Liver (tissue), 3 donors: ENCODE measurements at regions not wholly inside any gene's neighbourhood (a gene's known extent, or its start where the extent isn't known, plus 50 kb on each side); places are given as distances from the start of the nearest gene placed in this dataset.

Experiments used
- EGR1 ChIP-seq, 2 donors: IDR thresholded peaks; 2 replicates each; pipeline ENCODE4 v1.6.1; 2016 to 2018; ENCODE audit warnings: antibody characterized with exemption in 2 of 2, low read depth in 2 of 2
- FOXA1 ChIP-seq: IDR thresholded peaks from 2 replicates; pipeline ENCODE4 v1.6.1; 2016; ENCODE audit warnings: antibody characterized with exemption
- FOXA2 ChIP-seq: IDR thresholded peaks from 2 replicates; pipeline ENCODE4 v1.6.1; 2016; ENCODE audit warnings: antibody characterized with exemption
- GABPA ChIP-seq, 2 donors: IDR thresholded peaks in 1 of 2; conservative IDR thresholded peaks in 1 of 2; 2 replicates each; pipeline ENCODE4 v1.6.1; 2016; ENCODE audit warnings: antibody characterized with exemption in 2 of 2, mild to moderate bottlenecking in 1 of 2, moderate library complexity in 1 of 2
- NR2F2 ChIP-seq: IDR thresholded peaks from 2 replicates; pipeline ENCODE4 v1.6.1; 2016; ENCODE audit warnings: antibody characterized with exemption
- RAD21 ChIP-seq, 2 donors: IDR thresholded peaks; 2 replicates each; pipeline ENCODE4 v1.6.1; 2016; ENCODE audit warnings: antibody characterized with exemption in 2 of 2, mild to moderate bottlenecking in 2 of 2
- RXRA ChIP-seq, 2 donors: IDR thresholded peaks; 2 replicates each; pipeline ENCODE4 v1.6.1; 2017 to 2018; ENCODE audit warnings: antibody characterized with exemption in 2 of 2, mild to moderate bottlenecking in 1 of 2
- SP1 ChIP-seq: IDR thresholded peaks from 2 replicates; pipeline ENCODE4 v1.6.1; 2018; ENCODE audit warnings: antibody characterized with exemption, mild to moderate bottlenecking
- TAF1 ChIP-seq: conservative IDR thresholded peaks from 2 replicates; pipeline ENCODE4 v1.6.1; 2016; ENCODE audit warnings: antibody characterized with exemption, mild to moderate bottlenecking
- YY1 ChIP-seq: IDR thresholded peaks from 2 replicates; pipeline ENCODE4 v1.6.1; 2016; ENCODE audit warnings: antibody characterized with exemption, mild to moderate bottlenecking
- TF ChIP-seq, protein P1 (sequence below): fragments of 150-350 bp; IDR thresholded peaks from 2 replicates; pipeline ENCODE4 v1.5.1; 2017; ENCODE audit warnings: improper control_type of control experiment, low read depth, low read length; ENCODE audit not compliant: missing input control
- TF ChIP-seq, protein P2 (sequence below): IDR thresholded peaks from 2 replicates; pipeline ENCODE4 v1.6.1; 2016; ENCODE audit warnings: antibody characterized with exemption
- TF ChIP-seq, protein P3 (sequence below): IDR thresholded peaks from 2 replicates; pipeline ENCODE4 v1.6.1; 2016; ENCODE audit warnings: antibody characterized with exemption
- TF ChIP-seq, protein P4 (sequence below): IDR thresholded peaks from 2 replicates; pipeline ENCODE4 v1.6.1; 2016; ENCODE audit warnings: antibody characterized with exemption, mild to moderate bottlenecking
- donor health status: healthy.
- donor health status: healthy.

DNA sequence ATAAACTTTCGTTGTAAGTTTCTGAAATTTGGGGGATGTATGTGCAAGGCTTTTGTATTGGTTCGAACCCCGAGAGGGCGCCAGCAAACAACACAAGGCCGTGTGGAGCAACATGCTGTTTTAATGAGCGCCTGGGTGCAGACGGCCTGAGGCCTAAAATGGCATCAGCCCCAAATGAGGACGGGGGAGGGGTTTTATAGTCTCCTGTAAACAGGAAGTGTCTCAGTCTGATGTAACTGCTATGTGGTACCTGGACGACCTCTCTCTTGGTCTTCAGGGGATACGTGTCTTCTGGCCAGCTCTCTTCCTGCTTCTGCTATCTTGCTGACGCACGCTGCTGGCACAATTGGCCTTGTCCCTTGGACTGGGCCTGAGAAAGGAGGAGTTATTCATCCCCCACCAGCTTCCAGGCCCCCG lies 1348.0 kb downstream of the ADGRL3 start:
- no peak for TF ChIP-seq GABPA (IDR thresholded peaks at IDR 0.05 in 1 of 2, conservative IDR thresholded peaks at IDR 0.05 in 1 of 2)
- TF ChIP-seq, protein P1, sequence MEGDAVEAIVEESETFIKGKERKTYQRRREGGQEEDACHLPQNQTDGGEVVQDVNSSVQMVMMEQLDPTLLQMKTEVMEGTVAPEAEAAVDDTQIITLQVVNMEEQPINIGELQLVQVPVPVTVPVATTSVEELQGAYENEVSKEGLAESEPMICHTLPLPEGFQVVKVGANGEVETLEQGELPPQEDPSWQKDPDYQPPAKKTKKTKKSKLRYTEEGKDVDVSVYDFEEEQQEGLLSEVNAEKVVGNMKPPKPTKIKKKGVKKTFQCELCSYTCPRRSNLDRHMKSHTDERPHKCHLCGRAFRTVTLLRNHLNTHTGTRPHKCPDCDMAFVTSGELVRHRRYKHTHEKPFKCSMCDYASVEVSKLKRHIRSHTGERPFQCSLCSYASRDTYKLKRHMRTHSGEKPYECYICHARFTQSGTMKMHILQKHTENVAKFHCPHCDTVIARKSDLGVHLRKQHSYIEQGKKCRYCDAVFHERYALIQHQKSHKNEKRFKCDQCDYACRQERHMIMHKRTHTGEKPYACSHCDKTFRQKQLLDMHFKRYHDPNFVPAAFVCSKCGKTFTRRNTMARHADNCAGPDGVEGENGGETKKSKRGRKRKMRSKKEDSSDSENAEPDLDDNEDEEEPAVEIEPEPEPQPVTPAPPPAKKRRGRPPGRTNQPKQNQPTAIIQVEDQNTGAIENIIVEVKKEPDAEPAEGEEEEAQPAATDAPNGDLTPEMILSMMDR: no peak
- TF ChIP-seq, protein P2, sequence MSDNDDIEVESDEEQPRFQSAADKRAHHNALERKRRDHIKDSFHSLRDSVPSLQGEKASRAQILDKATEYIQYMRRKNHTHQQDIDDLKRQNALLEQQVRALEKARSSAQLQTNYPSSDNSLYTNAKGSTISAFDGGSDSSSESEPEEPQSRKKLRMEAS: no peak
- TF ChIP-seq SP1: no peak
- no peak for TF ChIP-seq YY1
- no peak for TF ChIP-seq FOXA2
- TF ChIP-seq EGR1 (IDR thresholded peaks at IDR 0.05; ENCODE audit: low read depth in 2 of 2): no peak
- no peak for TF ChIP-seq FOXA1
- TF ChIP-seq RAD21 (IDR thresholded peaks at IDR 0.05): no peak
- no peak for TF ChIP-seq NR2F2
- no peak for TF ChIP-seq RXRA (IDR thresholded peaks at IDR 0.05)
- TF ChIP-seq, protein P3, sequence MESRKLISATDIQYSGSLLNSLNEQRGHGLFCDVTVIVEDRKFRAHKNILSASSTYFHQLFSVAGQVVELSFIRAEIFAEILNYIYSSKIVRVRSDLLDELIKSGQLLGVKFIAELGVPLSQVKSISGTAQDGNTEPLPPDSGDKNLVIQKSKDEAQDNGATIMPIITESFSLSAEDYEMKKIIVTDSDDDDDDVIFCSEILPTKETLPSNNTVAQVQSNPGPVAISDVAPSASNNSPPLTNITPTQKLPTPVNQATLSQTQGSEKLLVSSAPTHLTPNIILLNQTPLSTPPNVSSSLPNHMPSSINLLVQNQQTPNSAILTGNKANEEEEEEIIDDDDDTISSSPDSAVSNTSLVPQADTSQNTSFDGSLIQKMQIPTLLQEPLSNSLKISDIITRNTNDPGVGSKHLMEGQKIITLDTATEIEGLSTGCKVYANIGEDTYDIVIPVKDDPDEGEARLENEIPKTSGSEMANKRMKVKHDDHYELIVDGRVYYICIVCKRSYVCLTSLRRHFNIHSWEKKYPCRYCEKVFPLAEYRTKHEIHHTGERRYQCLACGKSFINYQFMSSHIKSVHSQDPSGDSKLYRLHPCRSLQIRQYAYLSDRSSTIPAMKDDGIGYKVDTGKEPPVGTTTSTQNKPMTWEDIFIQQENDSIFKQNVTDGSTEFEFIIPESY: no peak
- TF ChIP-seq, protein P4, sequence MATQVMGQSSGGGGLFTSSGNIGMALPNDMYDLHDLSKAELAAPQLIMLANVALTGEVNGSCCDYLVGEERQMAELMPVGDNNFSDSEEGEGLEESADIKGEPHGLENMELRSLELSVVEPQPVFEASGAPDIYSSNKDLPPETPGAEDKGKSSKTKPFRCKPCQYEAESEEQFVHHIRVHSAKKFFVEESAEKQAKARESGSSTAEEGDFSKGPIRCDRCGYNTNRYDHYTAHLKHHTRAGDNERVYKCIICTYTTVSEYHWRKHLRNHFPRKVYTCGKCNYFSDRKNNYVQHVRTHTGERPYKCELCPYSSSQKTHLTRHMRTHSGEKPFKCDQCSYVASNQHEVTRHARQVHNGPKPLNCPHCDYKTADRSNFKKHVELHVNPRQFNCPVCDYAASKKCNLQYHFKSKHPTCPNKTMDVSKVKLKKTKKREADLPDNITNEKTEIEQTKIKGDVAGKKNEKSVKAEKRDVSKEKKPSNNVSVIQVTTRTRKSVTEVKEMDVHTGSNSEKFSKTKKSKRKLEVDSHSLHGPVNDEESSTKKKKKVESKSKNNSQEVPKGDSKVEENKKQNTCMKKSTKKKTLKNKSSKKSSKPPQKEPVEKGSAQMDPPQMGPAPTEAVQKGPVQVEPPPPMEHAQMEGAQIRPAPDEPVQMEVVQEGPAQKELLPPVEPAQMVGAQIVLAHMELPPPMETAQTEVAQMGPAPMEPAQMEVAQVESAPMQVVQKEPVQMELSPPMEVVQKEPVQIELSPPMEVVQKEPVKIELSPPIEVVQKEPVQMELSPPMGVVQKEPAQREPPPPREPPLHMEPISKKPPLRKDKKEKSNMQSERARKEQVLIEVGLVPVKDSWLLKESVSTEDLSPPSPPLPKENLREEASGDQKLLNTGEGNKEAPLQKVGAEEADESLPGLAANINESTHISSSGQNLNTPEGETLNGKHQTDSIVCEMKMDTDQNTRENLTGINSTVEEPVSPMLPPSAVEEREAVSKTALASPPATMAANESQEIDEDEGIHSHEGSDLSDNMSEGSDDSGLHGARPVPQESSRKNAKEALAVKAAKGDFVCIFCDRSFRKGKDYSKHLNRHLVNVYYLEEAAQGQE: no peak
- no peak for TF ChIP-seq TAF1
